NCI-H1092 treated with DMSO at 0.1 percent for 48 hours (cell line): ENCODE measurements at regions not wholly inside any gene's neighbourhood (a gene's known extent, or its start where the extent isn't known, plus 50 kb on each side); places are given as distances from the start of the nearest gene placed in this dataset.
"Not testable (repeated sequence)": the region's sequence is repeated elsewhere in the genome, so short reads cannot be mapped to it uniquely, and the experiment has no call there.

ENCODE experiments used
- DNase-seq: peaks from one replicate; lab custom pipeline; 2025; lab: John Stamatoyannopoulos, UW

DNA sequence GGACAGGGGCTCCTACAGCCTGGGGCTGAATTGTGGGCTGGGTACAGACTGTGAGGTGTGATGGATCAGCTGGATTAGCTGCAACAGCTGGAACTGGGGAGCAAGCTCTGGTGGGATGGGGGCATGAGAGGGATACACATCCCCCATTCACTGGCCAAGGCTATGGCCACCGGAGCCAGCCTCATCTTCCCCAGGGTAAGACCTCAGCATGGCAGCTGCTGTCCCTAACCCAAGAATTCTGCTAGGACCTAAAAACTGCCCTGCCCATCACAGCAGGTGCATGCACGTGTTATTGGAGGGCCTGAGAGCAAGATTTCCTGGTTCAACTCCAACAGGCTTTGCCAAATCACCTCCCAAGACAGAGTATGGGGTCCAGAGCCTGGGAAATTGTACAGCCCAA, 258.6 kb upstream of the AGTR2 start:
- no peak for DNase-seq

DNA sequence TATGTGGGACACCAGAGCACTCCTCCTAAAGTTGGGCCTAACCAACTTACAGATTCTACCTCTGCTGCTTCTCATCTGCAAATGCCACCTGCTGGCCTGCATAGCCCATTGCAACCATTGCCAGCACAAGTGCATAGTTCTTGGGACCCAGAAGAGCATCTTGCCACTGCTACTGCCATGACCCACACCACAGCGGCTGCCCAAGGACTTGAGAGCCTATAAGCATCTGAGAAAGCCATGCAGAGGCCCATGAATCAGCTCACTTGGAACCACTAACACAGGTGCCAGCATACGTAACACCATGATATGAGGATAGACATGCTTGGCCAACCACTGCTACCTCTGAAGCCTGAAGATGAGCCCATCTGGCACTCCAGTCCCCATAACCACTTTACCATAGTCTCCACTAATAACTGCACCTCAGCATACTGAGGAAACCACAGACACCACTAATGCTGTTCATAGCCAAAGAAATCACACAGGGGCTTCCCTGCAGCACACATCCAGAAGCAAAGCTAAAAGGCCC, 258.1 kb upstream of the AGTR2 start:
- no peak for DNase-seq

DNA sequence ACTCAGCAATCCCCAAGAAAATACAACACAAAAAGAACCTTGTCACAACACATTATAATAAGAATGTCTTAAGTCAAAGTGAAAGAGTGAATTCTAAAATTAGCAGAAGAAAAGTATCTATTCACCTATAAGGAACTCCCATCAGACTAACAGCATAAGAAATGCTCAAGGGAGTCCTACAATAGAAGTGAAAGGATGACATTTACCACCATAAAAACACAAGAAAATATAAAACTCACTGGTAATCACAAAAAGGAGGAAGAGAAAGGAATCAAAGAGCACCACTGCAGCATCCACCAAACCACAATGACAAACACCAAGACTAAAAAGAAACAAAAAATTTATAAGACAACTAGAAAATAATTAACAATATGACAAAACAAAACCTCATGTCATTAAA, 257.0 kb upstream of the AGTR2 start:
- no peak for DNase-seq

DNA sequence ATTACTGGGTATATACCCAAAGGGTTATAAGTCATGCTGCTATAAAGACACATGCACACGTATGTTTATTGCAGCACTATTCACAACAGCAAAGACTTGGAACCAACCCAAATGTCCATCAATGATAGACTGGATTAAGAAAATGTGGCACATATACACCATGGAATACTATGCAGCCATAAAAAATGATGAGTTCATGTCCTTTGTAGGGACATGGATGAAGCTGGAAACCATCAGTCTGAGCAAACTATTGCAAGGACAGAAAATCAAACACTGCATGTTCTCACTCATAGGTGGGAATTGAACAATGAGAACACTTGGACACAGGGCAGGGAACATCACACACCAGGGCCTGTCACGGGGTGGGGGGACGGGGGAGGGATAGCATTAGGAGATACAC, 254.9 kb upstream of the AGTR2 start:
- not testable (repeated sequence) for DNase-seq

DNA sequence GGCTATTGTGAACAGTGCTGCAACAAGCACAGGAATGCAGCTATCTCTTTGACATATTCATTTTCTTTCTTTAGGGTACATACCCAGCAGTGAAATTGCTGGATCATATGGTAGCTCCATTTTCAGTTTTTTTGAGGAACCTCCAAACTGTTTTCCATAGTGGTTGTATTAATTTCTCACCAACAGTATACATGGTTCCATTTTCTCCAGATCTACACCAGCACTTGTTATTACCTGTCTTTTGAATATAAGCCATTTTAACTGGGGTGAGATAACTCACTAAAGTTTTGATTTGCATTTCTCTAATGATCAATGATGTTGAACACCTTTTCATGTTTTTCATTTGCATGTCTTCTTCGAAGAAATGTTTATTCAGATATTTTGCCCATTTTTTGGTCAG, 241.1 kb upstream of the AGTR2 start:
- no peak for DNase-seq

DNA sequence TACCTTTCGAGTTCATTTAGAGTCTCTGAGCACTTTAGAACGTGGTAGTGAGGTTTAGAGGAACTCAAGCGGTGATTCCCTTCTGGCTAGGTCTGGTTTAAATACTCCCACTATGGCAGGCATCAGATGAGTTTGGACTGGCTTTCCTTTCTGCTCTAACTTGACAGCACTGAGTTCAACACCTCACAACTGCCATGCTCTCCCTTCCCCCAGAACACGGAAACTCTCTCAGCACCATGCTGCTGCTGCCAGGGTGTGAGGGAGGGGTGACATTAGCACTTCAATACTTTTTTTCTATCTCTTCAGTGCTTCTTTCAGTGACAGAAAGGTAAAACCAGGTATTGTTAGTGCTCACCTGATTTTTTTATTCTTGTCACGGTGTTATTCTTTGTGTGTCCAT, 234.5 kb upstream of the AGTR2 start:
- no peak for DNase-seq

DNA sequence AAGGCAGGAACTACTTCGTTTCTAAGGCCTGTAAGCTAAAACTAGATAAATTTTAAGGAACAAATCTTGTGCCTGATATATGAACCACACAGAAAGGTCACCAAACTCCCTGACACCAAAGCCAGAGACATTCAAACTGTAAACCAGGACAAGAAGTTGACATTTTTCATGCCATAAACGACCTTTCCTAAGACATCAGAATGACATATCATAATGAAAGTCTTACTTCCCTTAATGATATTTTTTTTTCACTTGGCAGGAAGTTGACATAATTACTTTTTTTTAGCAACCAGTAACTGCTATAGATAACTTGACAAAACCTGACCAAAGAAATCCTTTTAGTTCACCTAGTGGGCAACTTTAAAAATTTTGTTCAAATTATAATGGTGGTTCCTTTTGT, 231.5 kb upstream of the AGTR2 start:
- DNase-seq = no peak

DNA sequence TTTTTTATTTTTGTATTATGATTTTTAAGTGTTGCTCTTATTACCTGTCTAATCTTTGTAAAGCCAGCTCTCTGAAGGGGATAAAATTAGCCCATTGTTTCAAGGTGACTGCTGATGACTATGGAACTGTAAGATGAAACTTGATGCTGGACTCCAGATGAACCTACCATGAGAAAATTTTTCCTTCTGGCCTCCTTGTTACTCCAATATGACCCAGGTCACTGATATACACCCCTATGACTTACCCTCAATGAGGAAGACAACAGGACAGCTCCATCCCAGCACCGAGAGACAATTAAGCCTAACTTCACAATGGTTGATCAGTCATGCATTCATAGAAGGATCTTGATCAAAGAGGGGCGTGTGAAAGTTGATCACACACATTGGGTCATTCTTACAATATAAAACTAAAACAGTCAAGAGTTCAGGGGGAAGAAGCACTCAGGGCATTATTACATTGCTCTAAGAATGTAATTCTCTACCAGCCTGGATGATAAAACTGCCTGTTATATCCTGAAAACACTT, 230.8 kb upstream of the AGTR2 start:
- no peak for DNase-seq

DNA sequence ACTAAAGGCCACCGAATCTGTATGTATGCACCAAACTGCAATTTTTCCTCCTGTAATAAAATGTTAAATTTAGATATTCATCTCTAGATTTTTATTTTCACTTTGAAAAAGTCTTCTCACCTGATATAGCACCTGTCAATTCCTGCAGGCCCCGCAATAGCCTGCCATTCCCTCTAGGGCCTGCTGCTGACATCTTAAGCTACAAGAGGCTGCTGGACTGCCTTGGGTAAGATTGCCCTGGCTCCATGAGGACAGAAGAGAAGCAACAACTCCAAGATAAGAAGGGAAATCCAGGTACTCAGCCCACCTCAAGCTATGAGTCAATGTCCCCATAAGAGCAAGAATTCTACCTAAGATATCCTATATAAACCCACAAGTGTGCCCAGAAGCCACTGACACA, 230.2 kb upstream of the AGTR2 start:
- no peak for DNase-seq

DNA sequence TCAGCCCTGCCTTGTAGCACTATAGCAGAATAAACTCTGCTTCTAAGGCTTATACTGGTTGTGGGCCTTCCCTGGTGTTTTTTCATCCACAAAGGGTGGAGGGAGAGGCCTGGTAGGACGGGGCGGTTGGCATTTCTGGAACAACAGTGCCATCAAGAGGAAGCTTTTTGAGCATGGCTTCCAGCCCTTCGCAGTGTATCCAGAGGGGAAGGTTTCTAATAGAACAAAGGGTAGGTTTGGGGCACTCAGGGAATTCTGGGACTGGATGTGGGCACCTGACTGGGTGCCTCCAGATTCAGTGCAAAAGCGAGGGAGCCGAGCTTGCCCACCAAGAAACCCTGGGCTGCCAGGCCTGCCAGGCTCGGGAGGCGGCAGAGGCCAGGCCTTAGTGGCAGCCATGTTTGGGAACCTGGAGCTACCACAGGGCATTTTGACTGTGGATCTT, 229.6 kb upstream of the AGTR2 start:
- DNase-seq = peak; percentile 88

DNA sequence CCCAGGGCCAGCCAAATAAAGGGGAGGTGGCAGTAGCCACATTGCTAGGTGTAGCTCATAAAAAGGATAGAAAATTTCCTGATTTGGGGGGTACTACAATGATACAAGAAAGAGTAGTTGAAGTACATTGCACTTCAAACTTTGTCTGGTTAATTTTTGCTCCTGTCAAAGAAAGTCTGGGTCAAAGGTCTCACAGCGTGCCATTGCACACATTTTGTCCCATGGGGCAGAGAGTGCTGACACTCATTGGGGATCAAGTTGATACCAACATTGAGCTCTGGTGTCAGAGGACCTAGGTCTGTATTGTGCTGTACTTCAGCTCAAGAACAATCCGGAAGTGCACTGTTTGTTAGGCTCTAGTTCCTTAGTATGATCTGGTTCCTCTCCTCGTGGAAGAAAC, 229.2 kb upstream of the AGTR2 start:
- DNase-seq = no peak

DNA sequence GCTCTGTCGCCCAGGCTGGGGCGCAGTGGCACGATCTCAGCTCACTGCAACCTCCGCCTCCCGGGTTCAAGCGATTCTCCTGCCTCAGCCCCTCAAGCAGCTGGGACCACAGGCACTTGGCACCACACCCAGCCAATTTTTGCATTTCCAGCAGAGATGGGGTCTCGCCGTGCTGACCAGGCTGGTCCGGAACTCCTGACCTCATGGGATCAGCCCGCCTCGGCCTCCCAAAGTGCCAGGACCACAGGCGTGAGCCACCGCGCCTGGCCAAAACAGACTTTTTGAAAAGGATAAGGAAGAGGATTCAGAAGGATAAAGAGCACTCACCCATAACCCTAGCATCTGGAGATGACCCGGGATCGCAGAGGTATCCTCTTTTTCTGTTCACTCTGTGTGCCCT, 224.5 kb upstream of the AGTR2 start:
- no peak for DNase-seq

DNA sequence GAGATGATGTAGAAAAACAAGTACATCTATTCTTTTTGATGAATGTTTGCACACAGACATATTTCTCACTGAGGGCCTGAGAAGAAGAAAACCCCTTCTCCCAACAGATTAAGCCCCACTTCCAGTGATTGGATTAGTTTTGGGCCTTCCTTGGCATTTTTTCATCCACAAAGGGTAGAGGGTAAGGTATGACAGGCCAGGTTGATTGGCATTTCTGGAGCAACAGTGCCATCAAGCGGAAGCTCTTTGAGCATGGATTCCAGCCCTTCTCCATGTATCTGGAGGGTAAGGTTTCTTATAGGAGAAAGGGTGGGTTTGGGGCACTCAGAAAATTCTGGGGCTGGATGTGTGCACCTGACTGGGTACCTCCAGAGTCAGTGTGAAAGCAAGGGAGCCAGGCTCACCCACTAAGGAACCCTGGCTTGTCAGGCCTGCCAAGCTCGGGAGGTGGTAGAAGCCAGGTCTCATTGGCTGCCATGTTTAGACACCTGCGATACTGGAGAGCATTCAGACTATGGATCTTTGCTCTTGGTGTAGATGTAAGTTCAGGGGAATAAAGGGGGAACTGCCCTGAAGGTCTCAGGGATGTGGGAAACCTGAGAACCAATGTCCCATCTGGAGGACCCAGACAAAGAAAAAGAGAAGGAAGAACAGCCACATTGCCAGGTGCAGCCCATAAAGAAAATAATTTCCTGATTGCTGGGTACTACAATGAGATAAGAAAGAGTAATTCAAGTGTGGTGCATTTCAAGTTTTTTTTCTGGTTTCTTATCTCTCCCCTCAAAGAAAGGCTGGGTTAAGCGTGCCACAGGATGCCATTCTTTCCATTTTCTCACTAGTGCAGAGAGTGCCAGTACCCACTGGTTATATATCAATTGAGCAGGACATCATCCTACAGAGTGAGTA, 222.3 kb upstream of the AGTR2 start:
- no peak for DNase-seq

DNA sequence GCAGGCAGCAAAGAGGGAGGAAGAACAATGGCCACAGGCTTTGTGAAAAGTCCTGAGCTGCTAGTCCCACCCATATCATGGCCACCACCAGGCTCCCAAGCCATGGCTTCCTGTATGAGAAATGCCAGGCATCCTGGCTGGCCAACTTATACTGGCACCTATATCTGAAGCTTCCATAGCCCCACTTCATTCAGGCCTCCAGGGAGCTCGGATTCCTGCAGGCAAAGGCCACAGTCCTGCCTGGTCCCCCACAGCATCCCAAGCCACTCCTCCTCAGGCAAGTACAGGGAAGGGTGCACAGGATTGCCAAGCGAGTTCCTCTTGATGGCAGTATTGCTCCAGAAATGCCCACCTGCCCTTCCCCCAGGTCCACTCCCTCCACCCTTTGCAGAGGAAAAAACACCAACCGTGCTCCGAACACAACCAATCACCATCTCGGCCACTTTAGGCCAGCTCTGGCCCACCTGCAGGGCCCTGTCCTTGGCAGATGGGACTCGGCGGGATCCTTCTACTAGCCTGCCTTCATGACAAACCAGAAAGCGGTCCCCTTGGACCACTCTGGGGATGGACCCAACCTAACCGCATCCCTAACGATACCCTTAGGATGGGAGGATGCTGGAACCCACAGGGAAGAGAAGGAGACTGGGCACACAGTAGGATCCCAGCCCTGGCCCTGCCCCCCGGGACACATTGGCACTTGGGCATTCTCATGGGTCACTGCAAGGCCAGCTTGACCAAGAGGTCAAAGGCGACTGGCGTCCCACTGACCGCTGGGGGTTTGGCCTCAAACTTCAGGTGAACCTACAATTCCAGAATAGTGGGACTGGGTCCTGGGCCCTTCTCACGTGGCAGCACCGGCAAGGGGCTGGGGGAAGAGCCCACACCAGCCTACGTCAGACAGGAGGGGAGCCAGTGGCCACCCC, 220.4 kb upstream of the AGTR2 start:
- DNase-seq = peak; percentile 74

DNA sequence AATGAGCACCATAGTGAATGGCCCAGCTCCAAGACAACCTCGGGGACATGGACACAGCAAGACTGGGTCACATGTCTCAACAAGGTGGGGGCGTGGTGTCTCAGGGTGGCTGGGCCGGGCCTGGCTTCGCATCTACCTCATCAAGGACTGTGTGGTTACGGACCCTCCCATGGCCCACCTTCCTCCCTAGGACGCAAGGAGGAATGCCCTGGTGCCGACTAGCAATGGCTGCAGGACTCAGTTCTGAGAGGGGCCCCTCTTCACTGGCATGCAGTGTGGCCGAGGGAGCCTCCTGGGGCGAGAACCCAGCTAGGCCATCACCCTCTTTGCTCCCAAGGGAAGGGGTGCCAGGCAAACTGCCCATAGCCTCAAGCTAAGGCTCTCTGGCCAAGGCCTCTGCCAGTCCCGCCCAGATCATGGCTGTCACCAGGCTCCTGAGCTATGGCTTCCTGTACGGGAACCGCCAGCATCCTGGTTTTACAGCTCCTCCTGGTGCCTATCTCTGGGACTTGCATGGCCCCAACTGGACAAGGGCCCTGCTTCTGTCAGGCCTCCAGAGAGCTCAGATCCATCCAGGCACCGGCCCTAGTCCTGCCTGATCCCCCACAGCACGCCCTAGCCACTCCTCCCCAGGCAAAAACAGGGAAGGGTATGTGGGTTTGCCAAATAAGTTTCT, 218.0 kb upstream of the AGTR2 start:
- no peak for DNase-seq

DNA sequence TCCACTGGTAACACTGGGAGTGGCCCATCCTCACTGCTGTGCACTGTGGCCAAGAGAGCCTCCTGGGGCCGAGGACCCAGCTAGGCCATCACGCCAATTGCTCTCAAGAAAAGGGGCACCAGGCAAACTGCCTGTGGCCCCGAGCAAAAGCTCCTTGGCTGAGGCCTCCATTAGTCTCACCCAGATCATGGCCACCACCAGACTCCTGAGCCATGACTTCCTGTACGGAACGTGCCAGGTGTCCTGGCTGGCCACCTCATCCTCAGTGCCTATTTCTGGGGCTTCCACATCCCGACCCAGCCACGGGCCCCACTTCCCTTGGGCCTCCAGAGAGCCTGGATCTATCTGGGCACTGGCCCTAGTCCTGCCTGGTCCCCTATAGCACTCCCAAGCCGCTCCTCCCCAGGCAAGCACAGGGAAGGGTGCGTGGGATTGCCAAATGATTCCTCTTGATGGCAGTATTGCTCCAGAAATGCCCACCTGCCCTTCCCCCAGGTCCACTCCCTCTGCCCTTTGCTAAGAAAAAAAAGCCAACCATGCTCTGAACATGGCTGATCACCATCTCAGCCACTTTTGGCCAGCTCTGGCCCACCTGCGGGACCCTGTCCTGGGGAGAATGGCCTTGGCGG, 212.6 kb upstream of the AGTR2 start:
- DNase-seq = peak; percentile 43

DNA sequence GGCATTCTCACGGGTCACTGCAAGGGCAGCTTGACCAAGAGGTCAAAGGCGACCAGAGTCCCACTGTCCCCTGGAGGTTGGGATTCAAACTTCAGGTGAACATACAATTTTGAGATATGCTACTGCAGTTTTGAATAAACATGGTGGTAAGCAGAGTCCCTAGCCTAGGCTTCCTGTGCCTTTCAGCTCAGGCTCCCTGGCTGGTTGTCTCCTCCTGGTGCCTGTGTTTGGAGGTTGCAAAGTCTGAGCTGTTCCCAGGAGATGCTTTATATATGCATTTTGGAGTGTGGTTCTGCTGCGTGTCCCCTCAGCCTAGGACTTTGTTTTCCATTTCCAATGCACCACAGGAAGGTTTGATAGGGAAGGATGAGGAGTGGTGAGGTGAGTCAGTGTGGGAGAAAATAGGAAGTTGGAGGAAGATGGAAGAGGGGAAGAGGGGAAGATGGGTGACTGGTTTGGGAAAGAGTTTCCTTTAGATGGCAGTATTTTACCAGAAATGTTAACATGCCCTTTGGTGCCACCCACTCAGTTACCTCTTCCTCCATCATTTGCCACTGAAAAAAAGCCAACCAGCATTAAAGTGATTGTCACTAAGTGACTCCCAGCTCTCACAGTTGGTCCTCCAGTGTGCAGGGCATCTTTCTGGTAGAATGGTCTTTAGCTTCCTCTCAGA, 211.7 kb upstream of the AGTR2 start:
- peak; percentile 46 for DNase-seq

DNA sequence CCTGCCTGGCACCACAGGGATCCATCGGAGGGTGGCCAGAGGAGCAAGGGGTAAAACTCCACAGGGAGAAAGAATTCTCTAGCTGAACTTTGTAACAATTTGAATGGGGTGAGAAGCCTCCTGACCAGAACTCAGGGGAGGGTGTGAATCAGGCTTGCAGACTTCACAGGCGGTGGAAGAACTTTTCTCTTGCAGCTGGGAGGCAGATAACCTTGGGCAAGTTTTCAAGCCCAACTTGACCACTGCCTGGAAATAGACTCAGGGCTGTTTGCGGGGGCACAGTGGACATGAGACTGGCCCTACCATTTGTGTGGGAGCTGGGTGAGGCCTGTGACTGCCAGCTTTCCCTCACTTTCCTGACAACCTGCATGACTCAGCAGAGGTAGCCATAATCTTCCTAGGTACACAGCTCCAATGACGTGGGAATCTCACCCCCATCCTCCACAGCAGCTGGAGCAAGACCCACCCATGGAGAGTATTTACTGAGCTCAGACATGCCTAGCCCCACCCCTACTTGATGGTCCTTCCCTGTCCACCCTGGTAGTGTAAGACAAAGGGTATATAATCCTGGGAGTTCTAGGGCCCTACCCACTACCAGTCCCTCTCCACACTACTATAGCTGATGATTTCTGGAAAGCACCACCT, 210.0 kb upstream of the AGTR2 start:
- no peak for DNase-seq

DNA sequence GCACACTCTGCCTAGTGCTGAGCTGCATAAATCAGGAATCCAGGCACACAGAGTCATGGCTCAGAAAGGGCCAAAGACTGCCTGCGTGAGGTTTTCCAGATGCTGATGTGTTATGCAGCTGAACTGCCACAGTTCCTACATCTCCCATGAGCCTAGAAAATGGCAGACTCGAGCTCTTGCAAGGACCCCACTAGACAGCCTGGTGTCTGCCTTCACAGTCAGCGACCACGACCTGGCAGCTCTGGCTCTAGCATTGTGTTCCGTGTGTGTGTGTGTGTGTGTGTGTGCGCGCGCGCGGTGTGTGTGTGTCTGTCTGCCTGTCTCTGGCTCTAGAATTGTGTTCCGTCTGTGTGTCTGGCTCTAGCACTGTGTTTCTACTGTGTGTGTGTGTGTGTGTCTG, 203.6 kb upstream of the AGTR2 start:
- DNase-seq = no peak
